ENCODE measurements at regions not wholly inside any gene's neighbourhood (a gene's known extent, or its start where the extent isn't known, plus 50 kb on each side); places are given as distances from the start of the nearest gene placed in this dataset.

- H3K4me3 ChIP-seq (ENCODE audit: low read depth, poor library complexity, severe bottlenecking) = no peak overlapping the region
- WGBS, 2 donors = 46 to 56% methylated on average over 4 of the region's 4 CpGs
- intact Hi-C loops (cut with DNase I; ENCODE audit: low total_unique reads) = no loop called here
- TF ChIP-seq POLR2A (IDR thresholded peaks at IDR 0.05) = no peak
- no peak for TF ChIP-seq CTCF (IDR thresholded peaks at IDR 0.05)
- no peak for DNase-seq (ENCODE audit: low spot score in 2 of 2)
Measured at GRCh38 chr4:164396439-164396838, 357.5 kb upstream of the SMIM31 start.

GRCh38 chr4:164402554-164402953 is 351.4 kb upstream of the SMIM31 start:
- DNase-seq (ENCODE audit: low spot score in 2 of 2) = no peak
- TF ChIP-seq POLR2A (IDR thresholded peaks at IDR 0.05) (no peak), CTCF (IDR thresholded peaks at IDR 0.05) (no peak)
- WGBS, 2 donors = 46 to 49% methylated on average over 1 of the region's 1 CpG
- intact Hi-C loops (cut with DNase I; ENCODE audit: low total_unique reads) = no loop called here
- no peak overlapping the region for H3K4me3 ChIP-seq (ENCODE audit: low read depth, poor library complexity, severe bottlenecking)

- H3K4me3 ChIP-seq (ENCODE audit: low read depth, poor library complexity, severe bottlenecking) = no peak overlapping the region
- intact Hi-C loops (cut with DNase I; ENCODE audit: low total_unique reads) = no loop called here
- no peak for TF ChIP-seq CTCF (IDR thresholded peaks at IDR 0.05)
- TF ChIP-seq POLR2A (IDR thresholded peaks at IDR 0.05) = no peak
- DNase-seq (ENCODE audit: low spot score in 2 of 2) = no peak
Measured at GRCh38 chr4:164405774-164406173, 348.2 kb upstream of the SMIM31 start.

- WGBS, 2 donors = 63 to 75% methylated on average over 1 of the region's 1 CpG
- intact Hi-C loops (cut with DNase I; ENCODE audit: low total_unique reads) = no loop called here
- H3K4me3 ChIP-seq (ENCODE audit: low read depth, poor library complexity, severe bottlenecking) = no peak overlapping the region
- TF ChIP-seq POLR2A (IDR thresholded peaks at IDR 0.05) (no peak), CTCF (IDR thresholded peaks at IDR 0.05) (no peak)
- DNase-seq (ENCODE audit: low spot score in 2 of 2) = no peak
Measured at GRCh38 chr4:164408831-164409230, 345.1 kb upstream of the SMIM31 start.

GRCh38 chr4:164410401-164410800 is 343.5 kb upstream of the SMIM31 start:
- no peak for DNase-seq (ENCODE audit: low spot score in 2 of 2)
- TF ChIP-seq CTCF (IDR thresholded peaks at IDR 0.05) (no peak), POLR2A (IDR thresholded peaks at IDR 0.05) (no peak)
- intact Hi-C loops (cut with DNase I; ENCODE audit: low total_unique reads) = no loop called here
- 70 to 78% methylated on average over 4 of the region's 4 CpGs for WGBS, 2 donors
- no peak overlapping the region for H3K4me3 ChIP-seq (ENCODE audit: low read depth, poor library complexity, severe bottlenecking)

GRCh38 chr4:164412246-164412645 is 341.7 kb upstream of the SMIM31 start:
- TF ChIP-seq POLR2A (IDR thresholded peaks at IDR 0.05) (no peak), CTCF (IDR thresholded peaks at IDR 0.05) (no peak)
- intact Hi-C loops (cut with DNase I; ENCODE audit: low total_unique reads) = no loop called here
- no peak overlapping the region for H3K4me3 ChIP-seq (ENCODE audit: low read depth, poor library complexity, severe bottlenecking)
- 93 to 94% methylated on average over 1 of the region's 1 CpG for WGBS, 2 donors
- DNase-seq (ENCODE audit: low spot score in 2 of 2) = no peak
